ENCODE measurements at regions not wholly inside any gene's neighbourhood (a gene's known extent, or its start where the extent isn't known, plus 50 kb on each side); places are given as distances from the start of the nearest gene placed in this dataset.
A peak's percentile ranks its signal among the peaks of the same experiment; 100 is the strongest.

DNA sequence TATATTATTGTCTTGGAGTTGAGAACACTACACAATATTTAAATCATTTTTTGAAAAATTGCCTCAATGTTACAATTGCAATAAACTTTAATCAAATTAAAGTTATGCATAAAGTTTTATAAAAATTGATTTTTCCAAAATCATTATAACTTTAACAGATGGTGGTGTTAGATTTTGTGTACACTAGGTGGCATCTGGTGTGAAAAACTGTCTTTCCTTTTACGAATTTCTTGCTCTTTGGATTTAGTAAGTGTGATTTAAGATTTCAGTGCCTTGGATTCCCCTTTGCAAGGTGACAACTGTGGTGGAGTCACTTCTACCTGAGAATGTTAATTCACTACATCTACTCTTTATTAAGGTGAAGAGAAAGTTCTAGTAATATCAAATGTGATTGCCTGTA is 91.6 kb downstream of the AREG start:
- no peaks in the 10 kb centered on the region for H3K36me3 Mint-ChIP-seq (ENCODE audit: low read depth, unreplicated experiment)
- FAIRE-seq: no peak

GRCh38 chr4:74537459-74537858 is 92.5 kb downstream of the AREG start:
- no peaks in the 10 kb centered on the region for H3K36me3 Mint-ChIP-seq (ENCODE audit: low read depth, unreplicated experiment)
- TF ChIP-seq EZH2 (IDR thresholded peaks at IDR 0.05; ENCODE audit: insufficient read depth, low read length): no peak
- TF ChIP-seq, protein P1, sequence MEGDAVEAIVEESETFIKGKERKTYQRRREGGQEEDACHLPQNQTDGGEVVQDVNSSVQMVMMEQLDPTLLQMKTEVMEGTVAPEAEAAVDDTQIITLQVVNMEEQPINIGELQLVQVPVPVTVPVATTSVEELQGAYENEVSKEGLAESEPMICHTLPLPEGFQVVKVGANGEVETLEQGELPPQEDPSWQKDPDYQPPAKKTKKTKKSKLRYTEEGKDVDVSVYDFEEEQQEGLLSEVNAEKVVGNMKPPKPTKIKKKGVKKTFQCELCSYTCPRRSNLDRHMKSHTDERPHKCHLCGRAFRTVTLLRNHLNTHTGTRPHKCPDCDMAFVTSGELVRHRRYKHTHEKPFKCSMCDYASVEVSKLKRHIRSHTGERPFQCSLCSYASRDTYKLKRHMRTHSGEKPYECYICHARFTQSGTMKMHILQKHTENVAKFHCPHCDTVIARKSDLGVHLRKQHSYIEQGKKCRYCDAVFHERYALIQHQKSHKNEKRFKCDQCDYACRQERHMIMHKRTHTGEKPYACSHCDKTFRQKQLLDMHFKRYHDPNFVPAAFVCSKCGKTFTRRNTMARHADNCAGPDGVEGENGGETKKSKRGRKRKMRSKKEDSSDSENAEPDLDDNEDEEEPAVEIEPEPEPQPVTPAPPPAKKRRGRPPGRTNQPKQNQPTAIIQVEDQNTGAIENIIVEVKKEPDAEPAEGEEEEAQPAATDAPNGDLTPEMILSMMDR (IDR thresholded peaks at IDR 0.05; ENCODE audit: insufficient read depth, low read depth, low read length): no peak
- Histone ChIP-seq H4K20me1 (ENCODE audit: insufficient read depth, low read length) (no peaks in the 10 kb centered on the region), H3K27me3 (ENCODE audit: insufficient read depth, low read length) (no peaks in the 10 kb centered on the region), H3K9me3 (ENCODE audit: insufficient read depth, low read depth, low read length) (no peaks in the 10 kb centered on the region), H3K9ac (ENCODE audit: low read length) (no peak overlapping the region), H3K27ac (ENCODE audit: low read depth, low read length) (no peak overlapping the region), H3K4me2 (ENCODE audit: low read length) (no peak overlapping the region), H3K36me3 (ENCODE audit: insufficient read depth, low read length) (no peaks in the 10 kb centered on the region), H2AFZ (ENCODE audit: low read depth, low read length) (no peak overlapping the region), H3K4me1 (ENCODE audit: insufficient read depth, low read length) (peaks cover 7% of the 10 kb centered on the region), H3K79me2 (ENCODE audit: insufficient read depth, low read length) (no peaks in the 10 kb centered on the region), H3K4me3 (ENCODE audit: insufficient read depth, low read depth, low read length) (no peak overlapping the region)
- H3K4me3 Mint-ChIP-seq (ENCODE audit: unreplicated experiment): no peak overlapping the region
- H3K27me3 Mint-ChIP-seq (ENCODE audit: low read depth, unreplicated experiment): no peaks in the 10 kb centered on the region
- H3K27ac Mint-ChIP-seq (ENCODE audit: unreplicated experiment): no peak overlapping the region
- no peak for DNase-seq (ENCODE audit: low read depth)
- no peaks in the 10 kb centered on the region for H3K9me3 Mint-ChIP-seq (ENCODE audit: unreplicated experiment)
- FAIRE-seq: peak; percentile 58
- H3K4me1 Mint-ChIP-seq (ENCODE audit: low read depth, unreplicated experiment): peaks cover 18% of the 10 kb centered on the region

More for the DNA sequence above, 91.6 kb downstream of the AREG start:
- no peak overlapping the region for H3K27ac Mint-ChIP-seq (ENCODE audit: unreplicated experiment)
- TF ChIP-seq, protein P1 (IDR thresholded peaks at IDR 0.05; ENCODE audit: insufficient read depth, low read depth, low read length): peak; percentile 23
- TF ChIP-seq EZH2 (IDR thresholded peaks at IDR 0.05; ENCODE audit: insufficient read depth, low read length): no peak
- DNase-seq (ENCODE audit: low read depth): no peak
- no peaks in the 10 kb centered on the region for H3K27me3 Mint-ChIP-seq (ENCODE audit: low read depth, unreplicated experiment)
- Histone ChIP-seq H3K4me3 (ENCODE audit: insufficient read depth, low read depth, low read length) (no peak overlapping the region), H2AFZ (ENCODE audit: low read depth, low read length) (no peak overlapping the region), H3K36me3 (ENCODE audit: insufficient read depth, low read length) (no peaks in the 10 kb centered on the region), H3K9me3 (ENCODE audit: insufficient read depth, low read depth, low read length) (no peaks in the 10 kb centered on the region), H3K79me2 (ENCODE audit: insufficient read depth, low read length) (no peaks in the 10 kb centered on the region), H3K4me1 (ENCODE audit: insufficient read depth, low read length) (peaks cover 7% of the 10 kb centered on the region), H4K20me1 (ENCODE audit: insufficient read depth, low read length) (no peaks in the 10 kb centered on the region), H3K4me2 (ENCODE audit: low read length) (no peak overlapping the region), H3K27ac (ENCODE audit: low read depth, low read length) (no peak overlapping the region), H3K9ac (ENCODE audit: low read length) (no peak overlapping the region), H3K27me3 (ENCODE audit: insufficient read depth, low read length) (no peaks in the 10 kb centered on the region)
- peaks cover 18% of the 10 kb centered on the region for H3K4me1 Mint-ChIP-seq (ENCODE audit: low read depth, unreplicated experiment)
- H3K9me3 Mint-ChIP-seq (ENCODE audit: unreplicated experiment): no peaks in the 10 kb centered on the region
- no peak overlapping the region for H3K4me3 Mint-ChIP-seq (ENCODE audit: unreplicated experiment)

DNA sequence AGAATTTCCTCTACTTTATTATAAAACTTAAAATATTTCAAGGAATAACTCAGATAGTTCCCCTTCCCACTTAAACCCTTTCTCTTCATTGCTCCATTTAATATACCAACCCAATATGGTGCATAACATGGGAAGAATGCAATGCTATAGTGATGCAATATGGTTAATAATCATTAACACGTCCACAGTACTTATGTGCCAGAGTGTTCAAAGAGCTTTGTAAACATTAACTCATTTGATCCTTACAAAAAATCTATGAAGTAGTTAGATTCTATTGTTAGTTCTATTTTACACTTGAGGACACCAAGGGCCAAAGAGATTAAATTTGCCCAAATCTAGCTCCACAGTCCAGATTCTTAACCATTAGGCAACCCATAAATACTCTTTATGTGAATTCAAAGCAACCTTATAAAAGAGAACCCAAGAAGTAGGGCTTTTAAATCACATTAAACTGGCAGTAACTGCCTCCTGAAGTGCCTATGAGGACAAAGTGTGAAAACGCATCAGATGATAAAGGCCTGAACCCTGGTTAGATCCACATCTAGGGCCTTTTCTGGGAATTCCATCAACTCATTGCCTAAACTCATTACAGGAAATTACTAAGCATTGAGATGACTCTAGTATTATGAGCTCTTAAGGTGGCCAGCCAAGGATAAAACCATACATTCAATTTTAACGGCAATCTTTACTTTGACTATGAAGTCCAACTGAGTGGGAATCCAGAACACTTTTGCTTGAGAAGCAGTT is 94.3 kb downstream of the AREG start:
- H3K4me3 Mint-ChIP-seq (ENCODE audit: unreplicated experiment): no peak overlapping the region
- Histone ChIP-seq H3K27ac (ENCODE audit: low read depth, low read length) (no peak overlapping the region), H2AFZ (ENCODE audit: low read depth, low read length) (no peak overlapping the region), H3K9me3 (ENCODE audit: insufficient read depth, low read depth, low read length) (no peaks in the 10 kb centered on the region), H3K27me3 (ENCODE audit: insufficient read depth, low read length) (no peaks in the 10 kb centered on the region), H3K4me1 (ENCODE audit: insufficient read depth, low read length) (peaks cover 7% of the 10 kb centered on the region), H3K9ac (ENCODE audit: low read length) (no peak overlapping the region), H3K79me2 (ENCODE audit: insufficient read depth, low read length) (no peaks in the 10 kb centered on the region), H4K20me1 (ENCODE audit: insufficient read depth, low read length) (no peaks in the 10 kb centered on the region), H3K4me2 (ENCODE audit: low read length) (peak overlapping the region; percentile 9), H3K36me3 (ENCODE audit: insufficient read depth, low read length) (no peaks in the 10 kb centered on the region), H3K4me3 (ENCODE audit: insufficient read depth, low read depth, low read length) (no peak overlapping the region)
- DNase-seq (ENCODE audit: low read depth) (peak; percentile 33), FAIRE-seq (no peak)
- H3K4me1 Mint-ChIP-seq (ENCODE audit: low read depth, unreplicated experiment): peaks cover 18% of the 10 kb centered on the region
- TF ChIP-seq EZH2 (IDR thresholded peaks at IDR 0.05; ENCODE audit: insufficient read depth, low read length): no peak
- TF ChIP-seq, protein P1 (IDR thresholded peaks at IDR 0.05; ENCODE audit: insufficient read depth, low read depth, low read length): no peak
- no peaks in the 10 kb centered on the region for H3K9me3 Mint-ChIP-seq (ENCODE audit: unreplicated experiment)
- H3K36me3 Mint-ChIP-seq (ENCODE audit: low read depth, unreplicated experiment): no peaks in the 10 kb centered on the region
- H3K27ac Mint-ChIP-seq (ENCODE audit: unreplicated experiment): no peak overlapping the region
- H3K27me3 Mint-ChIP-seq (ENCODE audit: low read depth, unreplicated experiment): no peaks in the 10 kb centered on the region
